ENCODE measurements at regions not wholly inside any gene's neighbourhood (a gene's known extent, or its start where the extent isn't known, plus 50 kb on each side); places are given as distances from the start of the nearest gene placed in this dataset.

- H3K79me2 ChIP-seq (ENCODE audit: insufficient read depth, low read length), result no peaks in the 10 kb centered on the region
- H3K9ac ChIP-seq (ENCODE audit: low read depth, low read length, poor library complexity, severe bottlenecking), result no peak overlapping the region
- peaks cover 6% of the 10 kb centered on the region; the same call in 1 of the 2 replicates for H3K9me3 ChIP-seq (ENCODE audit: insufficient read depth, low read depth, low read length)
- no peak overlapping the region for H3K4me3 ChIP-seq (ENCODE audit: low read length, poor library complexity, severe bottlenecking)
- H3K4me2 ChIP-seq (ENCODE audit: low read depth, low read length, poor library complexity, severe bottlenecking), result peak overlapping the region; percentile 22
- no peak for TF ChIP-seq EZH2phosphoT487 (IDR thresholded peaks at IDR 0.05; ENCODE audit: borderline replicate concordance)
- no peaks in the 10 kb centered on the region for H4K20me1 ChIP-seq (ENCODE audit: insufficient read depth, low read length, poor library complexity, severe bottlenecking)
- H3K9me2 ChIP-seq (replicated peaks; ENCODE audit: low read depth, low read length), result no peaks in the 10 kb centered on the region
- peak overlapping the region; percentile 67; the same call in 1 of the 2 replicates for H2AFZ ChIP-seq (ENCODE audit: low read length)
- H3K4me1 ChIP-seq (ENCODE audit: insufficient read depth, low read length, poor library complexity, severe bottlenecking), result no peaks in the 10 kb centered on the region
- H3F3A ChIP-seq (ENCODE audit: low read depth), result no peaks in the 10 kb centered on the region
- H3K36me3 ChIP-seq (ENCODE audit: insufficient read depth, low read length), result no peaks in the 10 kb centered on the region
- H3K27me3 ChIP-seq (ENCODE audit: insufficient read depth, low read length, poor library complexity, severe bottlenecking), result no peaks in the 10 kb centered on the region
Measured at GRCh38 chr1:212533148-212533517, 75.4 kb upstream of the ATF3 start.

GRCh38 chr1:212536586-212536985, 72.0 kb upstream of the ATF3 start:
- Histone ChIP-seq H3K79me2 (ENCODE audit: insufficient read depth, low read length) (no peaks in the 10 kb centered on the region), H3F3A (ENCODE audit: low read depth) (no peaks in the 10 kb centered on the region), H3K9me2 (replicated peaks; ENCODE audit: low read depth, low read length) (no peaks in the 10 kb centered on the region), H3K36me3 (ENCODE audit: insufficient read depth, low read length) (no peaks in the 10 kb centered on the region), H3K4me3 (ENCODE audit: low read length, poor library complexity, severe bottlenecking) (no peak overlapping the region), H3K27me3 (ENCODE audit: insufficient read depth, low read length, poor library complexity, severe bottlenecking) (no peaks in the 10 kb centered on the region), H3K9me3 (ENCODE audit: insufficient read depth, low read depth, low read length) (peaks cover 6% of the 10 kb centered on the region; the same call in 1 of the 2 replicates), H4K20me1 (ENCODE audit: insufficient read depth, low read length, poor library complexity, severe bottlenecking) (no peaks in the 10 kb centered on the region), H3K4me2 (ENCODE audit: low read depth, low read length, poor library complexity, severe bottlenecking) (no peak overlapping the region), H2AFZ (ENCODE audit: low read length) (no peak overlapping the region), H3K4me1 (ENCODE audit: insufficient read depth, low read length, poor library complexity, severe bottlenecking) (no peaks in the 10 kb centered on the region), H3K9ac (ENCODE audit: low read depth, low read length, poor library complexity, severe bottlenecking) (no peak overlapping the region)
- no peak for TF ChIP-seq EZH2phosphoT487 (IDR thresholded peaks at IDR 0.05; ENCODE audit: borderline replicate concordance)
- TF ChIP-seq, protein P1, sequence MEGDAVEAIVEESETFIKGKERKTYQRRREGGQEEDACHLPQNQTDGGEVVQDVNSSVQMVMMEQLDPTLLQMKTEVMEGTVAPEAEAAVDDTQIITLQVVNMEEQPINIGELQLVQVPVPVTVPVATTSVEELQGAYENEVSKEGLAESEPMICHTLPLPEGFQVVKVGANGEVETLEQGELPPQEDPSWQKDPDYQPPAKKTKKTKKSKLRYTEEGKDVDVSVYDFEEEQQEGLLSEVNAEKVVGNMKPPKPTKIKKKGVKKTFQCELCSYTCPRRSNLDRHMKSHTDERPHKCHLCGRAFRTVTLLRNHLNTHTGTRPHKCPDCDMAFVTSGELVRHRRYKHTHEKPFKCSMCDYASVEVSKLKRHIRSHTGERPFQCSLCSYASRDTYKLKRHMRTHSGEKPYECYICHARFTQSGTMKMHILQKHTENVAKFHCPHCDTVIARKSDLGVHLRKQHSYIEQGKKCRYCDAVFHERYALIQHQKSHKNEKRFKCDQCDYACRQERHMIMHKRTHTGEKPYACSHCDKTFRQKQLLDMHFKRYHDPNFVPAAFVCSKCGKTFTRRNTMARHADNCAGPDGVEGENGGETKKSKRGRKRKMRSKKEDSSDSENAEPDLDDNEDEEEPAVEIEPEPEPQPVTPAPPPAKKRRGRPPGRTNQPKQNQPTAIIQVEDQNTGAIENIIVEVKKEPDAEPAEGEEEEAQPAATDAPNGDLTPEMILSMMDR (conservative IDR thresholded peaks at IDR 0.05; ENCODE audit: low read length), result no peak

DNA sequence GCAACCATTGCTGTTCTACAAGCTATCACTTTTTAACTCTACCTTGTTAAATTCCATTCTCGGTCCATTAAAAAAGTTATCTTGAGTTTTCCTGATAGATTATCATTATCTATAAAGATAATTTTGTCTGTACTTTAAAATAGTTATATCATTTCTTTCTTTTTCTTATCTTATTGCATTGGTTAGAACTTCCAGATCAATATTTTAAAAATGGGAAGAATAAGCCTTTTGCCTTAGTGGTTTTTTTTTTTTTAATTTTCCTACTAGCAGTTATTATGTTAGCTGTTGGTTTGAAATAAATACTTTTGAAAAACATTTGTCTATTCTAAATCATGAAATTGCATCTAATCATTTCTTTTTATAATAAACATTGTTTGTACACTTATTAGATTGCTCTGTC, 71.0 kb upstream of the ATF3 start:
- Histone ChIP-seq H2AFZ (ENCODE audit: low read length) (no peak overlapping the region), H3K9me2 (replicated peaks; ENCODE audit: low read depth, low read length) (no peaks in the 10 kb centered on the region), H3K4me3 (ENCODE audit: low read length, poor library complexity, severe bottlenecking) (no peak overlapping the region), H3F3A (ENCODE audit: low read depth) (no peaks in the 10 kb centered on the region), H3K9me3 (ENCODE audit: insufficient read depth, low read depth, low read length) (peaks cover 6% of the 10 kb centered on the region; the same call in 1 of the 2 replicates), H4K20me1 (ENCODE audit: insufficient read depth, low read length, poor library complexity, severe bottlenecking) (no peaks in the 10 kb centered on the region), H3K79me2 (ENCODE audit: insufficient read depth, low read length) (no peaks in the 10 kb centered on the region), H3K4me1 (ENCODE audit: insufficient read depth, low read length, poor library complexity, severe bottlenecking) (no peaks in the 10 kb centered on the region), H3K4me2 (ENCODE audit: low read depth, low read length, poor library complexity, severe bottlenecking) (no peak overlapping the region), H3K9ac (ENCODE audit: low read depth, low read length, poor library complexity, severe bottlenecking) (no peak overlapping the region), H3K27me3 (ENCODE audit: insufficient read depth, low read length, poor library complexity, severe bottlenecking) (no peaks in the 10 kb centered on the region), H3K36me3 (ENCODE audit: insufficient read depth, low read length) (no peaks in the 10 kb centered on the region)
- TF ChIP-seq, protein P1 (conservative IDR thresholded peaks at IDR 0.05; ENCODE audit: low read length), result no peak
- TF ChIP-seq EZH2phosphoT487 (IDR thresholded peaks at IDR 0.05; ENCODE audit: borderline replicate concordance), result no peak

GRCh38 chr1:212539737-212540430, 68.7 kb upstream of the ATF3 start:
- Histone ChIP-seq H3K4me3 (ENCODE audit: low read length, poor library complexity, severe bottlenecking) (no peak overlapping the region), H3K27me3 (ENCODE audit: insufficient read depth, low read length, poor library complexity, severe bottlenecking) (no peaks in the 10 kb centered on the region), H3K9me3 (ENCODE audit: insufficient read depth, low read depth, low read length) (peaks cover 6% of the 10 kb centered on the region; the same call in 1 of the 2 replicates), H3K79me2 (ENCODE audit: insufficient read depth, low read length) (no peaks in the 10 kb centered on the region), H2AFZ (ENCODE audit: low read length) (no peak overlapping the region), H3K9ac (ENCODE audit: low read depth, low read length, poor library complexity, severe bottlenecking) (no peak overlapping the region), H4K20me1 (ENCODE audit: insufficient read depth, low read length, poor library complexity, severe bottlenecking) (no peaks in the 10 kb centered on the region), H3K4me1 (ENCODE audit: insufficient read depth, low read length, poor library complexity, severe bottlenecking) (no peaks in the 10 kb centered on the region), H3K4me2 (ENCODE audit: low read depth, low read length, poor library complexity, severe bottlenecking) (no peak overlapping the region), H3K36me3 (ENCODE audit: insufficient read depth, low read length) (no peaks in the 10 kb centered on the region), H3F3A (ENCODE audit: low read depth) (no peaks in the 10 kb centered on the region), H3K9me2 (replicated peaks; ENCODE audit: low read depth, low read length) (no peaks in the 10 kb centered on the region)
- TF ChIP-seq EZH2phosphoT487 (IDR thresholded peaks at IDR 0.05; ENCODE audit: borderline replicate concordance), result no peak
- TF ChIP-seq, protein P1 (conservative IDR thresholded peaks at IDR 0.05; ENCODE audit: low read length), result no peak

All from Loucy (cell line).